Vagina (tissue), 2 donors: ENCODE measurements at regions not wholly inside any gene's neighbourhood (a gene's known extent, or its start where the extent isn't known, plus 50 kb on each side); places are given as distances from the start of the nearest gene placed in this dataset.

ENCODE experiments used
- DNase-seq, 2 donors: peaks; one replicate each; pipeline ENCODE4 v3.0.0-alpha.2; 2017; ENCODE audit errors: extremely low spot score in 2 of 2
- H3K27ac ChIP-seq: fragments of 200-600 bp; sonication (generic); one replicate; pipeline ENCODE4 v1.5.1; 2019
- H3K27me3 ChIP-seq: fragments of 200-600 bp; sonication (generic); one replicate; pipeline ENCODE4 v1.5.1; 2019
- H3K36me3 ChIP-seq, 2 donors: fragments of 200-600 bp; sonication (generic); one replicate each; pipeline ENCODE4 v1.5.1; 2017 to 2019
- H3K4me1 ChIP-seq: fragments of 200-600 bp; sonication (generic); one replicate; pipeline ENCODE4 v1.5.1; 2019
- H3K4me3 ChIP-seq, 2 donors: fragments of 200-600 bp; sonication (generic); 1 replicate in 1 of 2; 2 replicates in 1 of 2; pipeline ENCODE4 v1.5.1; 2016 to 2019
- H3K9me3 ChIP-seq: fragments of 200-600 bp; sonication (generic); one replicate; pipeline ENCODE4 v1.5.1; 2019
- CTCF ChIP-seq, 3 experiments: fragments of 450-650 bp in 2 of 3; fragments of 200-600 bp in 1 of 3; sonication (generic) in 1 of 3; IDR thresholded peaks; one replicate each; pipeline ENCODE4 v1.5.1; 2017 to 2019; ENCODE audit warnings: antibody characterized with exemption in 3 of 3, mild to moderate bottlenecking in 2 of 3, moderate library complexity in 2 of 3
- POLR2A ChIP-seq, 2 donors: fragments of 450-650 bp; IDR thresholded peaks; one replicate each; pipeline ENCODE4 v1.6.1; 2017; ENCODE audit warnings: antibody characterized with exemption in 2 of 2, mild to moderate bottlenecking in 2 of 2, moderate library complexity in 2 of 2
- POLR2AphosphoS5 ChIP-seq, 2 donors: sonication (generic); formaldehyde crosslinking; IDR thresholded peaks; one replicate each; pipeline ENCODE4 v1.9.0; 2017; ENCODE audit warnings: antibody characterized with exemption in 2 of 2, mild to moderate bottlenecking in 2 of 2, low read depth in 1 of 2; ENCODE audit not compliant: insufficient read depth in 1 of 2
- intact Hi-C: fragments of 100-400 bp; cut with DNase I; formaldehyde crosslinking; loops from one replicate; pipeline ENCODE4 v1.15.1; 2023

GRCh38 chr17:74089380-74089779 is 114.1 kb upstream of the RPL38 start:
- H3K4me1 ChIP-seq = no peaks in the 10 kb centered on the region
- DNase-seq = no peak
- H3K9me3 ChIP-seq = no peaks in the 10 kb centered on the region
- no peak overlapping the region for H3K4me3 ChIP-seq
- H3K27me3 ChIP-seq = no peaks in the 10 kb centered on the region
- TF ChIP-seq CTCF (IDR thresholded peaks at IDR 0.05) (no peak), POLR2A (IDR thresholded peaks at IDR 0.05) (no peak), POLR2AphosphoS5 (IDR thresholded peaks at IDR 0.05; ENCODE audit: insufficient read depth in 1 of 2, low read depth in 1 of 2) (no peak)
- no peaks in the 10 kb centered on the region for H3K36me3 ChIP-seq
- no peak overlapping the region for H3K27ac ChIP-seq
- intact Hi-C loops = no loop called here

- no peaks in the 10 kb centered on the region for H3K9me3 ChIP-seq
Observed at GRCh38 chr17:74089869-74090464, 113.5 kb upstream of the RPL38 start.

DNA sequence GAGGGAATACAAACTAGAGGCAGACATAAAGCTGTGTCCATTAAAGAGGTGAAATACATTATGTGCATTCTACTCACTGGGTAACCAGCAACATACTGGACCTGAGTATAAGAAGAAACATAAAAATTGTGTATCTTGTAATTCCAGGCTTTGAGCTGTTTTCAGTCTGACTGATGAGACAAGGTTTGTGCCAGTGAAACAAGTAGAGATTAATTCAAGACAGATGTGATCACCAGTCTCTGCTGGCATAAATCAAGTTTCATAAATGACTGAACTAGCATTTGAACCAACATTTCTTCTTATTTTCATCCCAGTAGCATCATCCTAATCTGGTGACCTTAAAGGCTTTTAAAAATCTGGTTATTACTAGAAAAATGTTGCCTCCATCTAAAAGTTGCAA is 108.8 kb upstream of the RPL38 start:
- Histone ChIP-seq H3K27me3 (no peaks in the 10 kb centered on the region), H3K4me1 (no peaks in the 10 kb centered on the region), H3K36me3 (no peaks in the 10 kb centered on the region), H3K27ac (no peak overlapping the region), H3K9me3 (no peaks in the 10 kb centered on the region), H3K4me3 (no peak overlapping the region)
- no peak for DNase-seq
- no peak for TF ChIP-seq CTCF (IDR thresholded peaks at IDR 0.05)
- no peak for TF ChIP-seq POLR2A (IDR thresholded peaks at IDR 0.05)
- TF ChIP-seq POLR2AphosphoS5 (IDR thresholded peaks at IDR 0.05; ENCODE audit: insufficient read depth in 1 of 2, low read depth in 1 of 2) = no peak
- intact Hi-C loops = no loop called here

More at GRCh38 chr17:74089869-74090464, 113.5 kb upstream of the RPL38 start:
- H3K27me3 ChIP-seq = no peaks in the 10 kb centered on the region
- no peak for DNase-seq
- intact Hi-C loops = no loop called here
- TF ChIP-seq POLR2AphosphoS5 (IDR thresholded peaks at IDR 0.05; ENCODE audit: insufficient read depth in 1 of 2, low read depth in 1 of 2) (no peak), POLR2A (IDR thresholded peaks at IDR 0.05) (no peak), CTCF (IDR thresholded peaks at IDR 0.05) (no peak)
- no peak overlapping the region for H3K4me3 ChIP-seq
- no peak overlapping the region for H3K27ac ChIP-seq
- no peaks in the 10 kb centered on the region for H3K36me3 ChIP-seq
- no peaks in the 10 kb centered on the region for H3K4me1 ChIP-seq

- Histone ChIP-seq H3K27ac (no peak overlapping the region), H3K9me3 (no peaks in the 10 kb centered on the region), H3K27me3 (no peaks in the 10 kb centered on the region), H3K4me1 (no peaks in the 10 kb centered on the region), H3K36me3 (no peaks in the 10 kb centered on the region), H3K4me3 (no peak overlapping the region)
- no peak for DNase-seq
- intact Hi-C loops = no loop called here
- no peak for TF ChIP-seq POLR2A (IDR thresholded peaks at IDR 0.05)
- no peak for TF ChIP-seq POLR2AphosphoS5 (IDR thresholded peaks at IDR 0.05; ENCODE audit: insufficient read depth in 1 of 2, low read depth in 1 of 2)
- no peak for TF ChIP-seq CTCF (IDR thresholded peaks at IDR 0.05)
Observed at GRCh38 chr17:74096456-74096855, 107.0 kb upstream of the RPL38 start.

- TF ChIP-seq POLR2AphosphoS5 (IDR thresholded peaks at IDR 0.05; ENCODE audit: insufficient read depth in 1 of 2, low read depth in 1 of 2) (no peak), CTCF (IDR thresholded peaks at IDR 0.05) (no peak)
- no peak overlapping the region for H3K27ac ChIP-seq
- no peak for DNase-seq
- intact Hi-C loops = no loop called here
- H3K27me3 ChIP-seq = no peaks in the 10 kb centered on the region
- H3K4me1 ChIP-seq = no peaks in the 10 kb centered on the region
- H3K4me3 ChIP-seq = no peak overlapping the region
- H3K9me3 ChIP-seq = no peaks in the 10 kb centered on the region
- no peaks in the 10 kb centered on the region for H3K36me3 ChIP-seq
Observed at GRCh38 chr17:74097450-74098135, 105.9 kb upstream of the RPL38 start.
